GM12891 (cell line): ENCODE measurements at regions not wholly inside any gene's neighbourhood (a gene's known extent, or its start where the extent isn't known, plus 50 kb on each side); places are given as distances from the start of the nearest gene placed in this dataset.

ENCODE experiments used
- DNase-seq: peaks from one replicate; pipeline ENCODE4 v3.0.0; 2011; ENCODE audit warnings: low spot score; ENCODE audit not compliant: insufficient read length
- FAIRE-seq: peaks from 2 replicates; lab custom pipeline; 2011; peaks lifted over from hg19 to GRCh38; lab: Jason Lieb, UNC
- PAX5 ChIP-seq: IDR thresholded peaks from 2 replicates; pipeline ENCODE4 v1.6.1; 2011; ENCODE audit warnings: low read length, moderate library complexity, mild to moderate bottlenecking; ENCODE audit not compliant: insufficient read depth, severe bottlenecking
- POLR2A ChIP-seq: IDR thresholded peaks from 2 replicates; pipeline ENCODE4 v1.6.1; 2011; ENCODE audit warnings: low read depth, low read length, control low read depth
- POLR2AphosphoS5 ChIP-seq: IDR thresholded peaks from 2 replicates; pipeline ENCODE4 v1.6.1; 2011; ENCODE audit warnings: low read depth, low read length, control low read depth
- POU2F2 ChIP-seq: IDR thresholded peaks from 2 replicates; pipeline ENCODE4 v1.6.1; 2011; ENCODE audit warnings: low read depth, mild to moderate bottlenecking, control low read depth, low read length, moderate library complexity
- SPI1 ChIP-seq: IDR thresholded peaks from 2 replicates; pipeline ENCODE4 v1.6.1; 2011; ENCODE audit warnings: low read depth, low read length, control low read depth
- TAF1 ChIP-seq: IDR thresholded peaks from 2 replicates; pipeline ENCODE4 v1.6.1; 2011; ENCODE audit warnings: low read depth, low read length, control low read depth

DNA sequence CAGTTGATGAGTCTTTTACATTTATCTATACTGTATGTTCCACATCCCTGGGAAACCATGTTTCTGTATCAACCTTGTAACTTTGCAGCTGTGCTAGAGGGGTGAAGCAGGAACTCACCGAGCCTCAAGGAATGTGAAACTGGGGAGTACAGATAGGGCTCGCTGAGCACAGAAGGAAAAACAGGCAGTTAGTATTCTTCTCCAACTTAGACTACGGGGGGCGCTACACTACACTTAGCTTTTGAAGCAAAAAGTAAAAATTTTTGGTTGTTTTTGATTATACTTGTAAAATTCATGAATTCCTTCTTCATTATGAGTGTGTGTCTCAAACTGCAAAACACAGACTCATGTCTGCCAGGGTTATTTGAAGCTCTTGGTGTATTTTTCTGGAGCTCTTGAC is 132.7 kb upstream of the RGMA start:
- TF ChIP-seq POLR2A (no peak), TAF1 (no peak), POU2F2 (no peak), PAX5 (no peak), POLR2AphosphoS5 (no peak), SPI1 (no peak)
- no peak for FAIRE-seq
- DNase-seq = no peak

- DNase-seq = no peak
- FAIRE-seq = no peak
- TF ChIP-seq SPI1 = no peak
Observed at GRCh38 chr15:93219859-93220420, 130.9 kb upstream of the RGMA start.

DNA sequence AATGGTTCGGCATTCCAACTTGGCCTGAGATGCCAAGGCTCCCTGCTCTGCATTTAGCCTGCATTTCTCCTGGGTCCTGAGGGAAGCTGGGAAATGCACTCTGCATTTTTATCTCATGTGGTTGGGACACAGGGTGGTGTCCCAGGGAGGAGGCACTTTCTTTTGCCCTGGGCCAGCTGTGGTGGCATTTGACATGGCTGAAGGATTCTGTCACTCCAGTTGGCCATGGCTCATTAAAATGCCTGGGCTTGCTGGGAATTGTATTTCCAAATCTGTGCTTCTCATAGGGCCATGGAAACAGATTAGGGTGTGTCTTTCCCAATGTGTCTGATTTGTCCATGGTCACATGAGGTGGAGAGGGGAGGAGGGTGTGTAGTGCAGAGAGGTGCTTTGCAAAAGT is 128.3 kb upstream of the RGMA start:
- DNase-seq = no peak
- no peak for TF ChIP-seq PAX5
- no peak for TF ChIP-seq SPI1
- no peak for TF ChIP-seq POLR2A
- TF ChIP-seq POU2F2 = no peak
- no peak for TF ChIP-seq TAF1
- no peak for TF ChIP-seq POLR2AphosphoS5
- FAIRE-seq = no peak

DNA sequence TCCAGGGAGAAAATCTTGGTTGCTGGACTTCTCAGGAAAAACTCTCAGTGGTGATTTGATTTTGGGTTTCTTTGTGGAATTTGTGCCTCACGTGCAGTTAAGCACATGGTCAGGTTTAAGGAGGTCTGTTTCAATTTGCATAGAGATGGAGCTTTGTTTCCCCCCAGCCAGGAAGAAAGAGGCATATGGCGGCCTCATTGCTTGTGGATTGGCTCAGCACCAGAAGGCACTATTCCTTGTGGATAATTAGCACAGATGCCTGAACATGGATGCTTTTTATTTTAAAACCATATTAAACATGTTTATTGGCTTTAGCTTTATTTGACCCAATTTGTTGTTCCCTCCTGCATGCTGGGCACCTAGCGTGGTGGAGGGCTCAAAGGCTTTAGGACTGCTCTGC is 125.1 kb upstream of the RGMA start:
- TF ChIP-seq TAF1 (no peak), POU2F2 (no peak), POLR2AphosphoS5 (no peak), POLR2A (no peak), SPI1 (no peak), PAX5 (no peak)
- no peak for FAIRE-seq

DNA sequence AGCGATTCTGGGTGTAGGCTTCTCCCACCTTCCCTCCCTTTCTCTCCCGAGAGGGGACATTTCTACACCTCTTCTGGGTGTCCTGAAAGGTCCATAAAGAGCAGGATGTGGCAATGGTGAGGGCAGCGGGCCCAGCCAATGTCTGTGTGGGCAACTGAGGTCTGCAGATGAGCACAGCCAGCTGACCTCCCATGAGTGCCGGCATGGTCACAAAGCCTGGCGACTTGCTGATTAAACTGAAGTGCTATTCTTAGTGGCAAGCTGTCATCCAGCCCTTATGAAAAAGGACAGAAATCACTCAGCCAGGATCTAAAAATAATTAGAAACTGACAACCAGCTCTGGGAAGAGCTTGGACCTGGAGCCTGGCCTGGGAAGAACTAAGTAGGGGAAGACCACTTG is 124.3 kb upstream of the RGMA start:
- TF ChIP-seq SPI1 = no peak
- TF ChIP-seq POU2F2 = no peak
- no peak for TF ChIP-seq POLR2AphosphoS5
- no peak for TF ChIP-seq POLR2A
- no peak for TF ChIP-seq TAF1
- TF ChIP-seq PAX5 = no peak
- no peak for FAIRE-seq
- no peak for DNase-seq

More for the DNA sequence above, 125.1 kb upstream of the RGMA start:
- DNase-seq = no peak

GRCh38 chr15:93212578-93212977 is 123.6 kb upstream of the RGMA start:
- FAIRE-seq = no peak
- TF ChIP-seq POLR2A = no peak
- no peak for DNase-seq

DNA sequence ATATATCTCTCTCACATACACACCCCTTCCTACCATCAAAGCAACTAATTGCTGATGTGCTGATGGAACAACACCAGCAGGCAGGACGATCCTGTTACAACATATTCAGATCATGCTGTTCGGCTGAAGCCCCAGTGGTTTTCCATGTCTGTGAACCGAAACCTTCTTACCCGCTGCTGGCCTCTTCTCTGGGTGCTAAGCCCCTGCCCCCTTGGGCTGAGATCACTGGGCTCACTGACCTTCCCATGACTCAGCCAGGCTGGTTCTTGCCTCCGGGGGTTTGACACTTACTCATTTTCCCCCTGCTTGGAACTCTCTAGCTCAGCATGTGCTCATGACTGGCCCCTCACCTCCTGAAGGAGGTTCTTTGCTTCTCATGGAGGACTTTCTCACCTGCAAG is 122.0 kb upstream of the RGMA start:
- no peak for DNase-seq
- no peak for TF ChIP-seq SPI1
- TF ChIP-seq TAF1 = no peak
- TF ChIP-seq POLR2AphosphoS5 = no peak
- TF ChIP-seq POLR2A = no peak
- no peak for TF ChIP-seq POU2F2
- TF ChIP-seq PAX5 = no peak
- FAIRE-seq = no peak

DNA sequence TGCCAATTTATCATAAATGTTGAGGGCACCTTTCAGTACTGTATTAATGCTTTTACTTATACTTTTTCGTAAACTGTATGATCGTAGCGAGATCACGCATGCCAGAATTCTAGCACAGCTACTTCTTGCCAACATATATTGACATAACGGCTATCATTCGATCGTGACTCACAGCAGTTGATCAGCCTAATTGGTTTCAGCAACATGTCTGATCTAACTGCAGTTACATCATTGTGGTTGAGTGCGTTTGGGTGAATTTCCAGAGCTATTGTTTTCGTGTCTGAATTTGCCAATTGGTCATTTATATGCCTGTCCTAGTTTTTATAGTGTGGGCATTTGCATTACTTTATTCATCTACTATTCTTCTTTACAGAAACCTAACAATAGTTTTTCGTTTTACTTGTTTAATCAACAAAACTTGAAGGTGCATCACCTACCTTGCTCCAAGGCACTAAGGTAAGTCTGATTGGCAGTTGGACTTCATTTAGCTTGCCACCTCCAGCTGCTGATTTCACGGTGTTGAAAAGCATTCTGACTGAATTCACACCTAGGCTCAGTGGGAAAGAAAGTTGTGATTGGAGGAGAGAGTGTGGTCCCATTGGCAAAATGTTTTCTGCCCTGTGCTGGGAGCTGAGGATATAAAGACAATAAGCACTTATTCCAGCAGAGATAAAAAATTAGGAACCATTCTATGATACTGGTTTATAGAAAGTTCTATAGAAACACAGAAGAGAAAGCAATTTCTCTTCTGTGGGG is 120.9 kb upstream of the RGMA start:
- DNase-seq (no peak), FAIRE-seq (no peak)
- TF ChIP-seq POU2F2 = no peak
- TF ChIP-seq POLR2AphosphoS5 = no peak
- TF ChIP-seq TAF1 = no peak
- no peak for TF ChIP-seq SPI1
- no peak for TF ChIP-seq POLR2A

DNA sequence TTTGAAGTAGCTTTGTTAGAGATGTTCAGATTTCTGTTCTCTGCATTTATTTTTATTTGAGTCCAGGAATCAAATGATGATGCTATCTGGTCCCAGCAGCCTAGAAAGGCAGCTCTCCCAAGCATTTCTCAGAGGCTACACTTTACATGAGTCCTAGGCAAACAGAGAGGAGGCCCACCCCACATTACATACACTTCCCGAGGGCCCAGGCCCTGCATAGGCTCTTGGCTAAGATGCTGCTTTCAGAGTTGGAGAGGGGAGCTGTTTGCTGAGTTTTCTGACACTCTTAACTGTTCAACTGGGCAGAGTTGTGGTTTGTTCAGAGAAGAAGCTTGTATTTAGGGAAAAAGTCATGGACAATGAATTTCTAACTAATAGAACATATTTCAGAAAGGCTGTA is 117.9 kb upstream of the RGMA start:
- no peak for FAIRE-seq
- TF ChIP-seq SPI1 (no peak), POU2F2 (no peak), PAX5 (no peak), TAF1 (no peak), POLR2A (no peak), POLR2AphosphoS5 (no peak)
- DNase-seq = no peak

DNA sequence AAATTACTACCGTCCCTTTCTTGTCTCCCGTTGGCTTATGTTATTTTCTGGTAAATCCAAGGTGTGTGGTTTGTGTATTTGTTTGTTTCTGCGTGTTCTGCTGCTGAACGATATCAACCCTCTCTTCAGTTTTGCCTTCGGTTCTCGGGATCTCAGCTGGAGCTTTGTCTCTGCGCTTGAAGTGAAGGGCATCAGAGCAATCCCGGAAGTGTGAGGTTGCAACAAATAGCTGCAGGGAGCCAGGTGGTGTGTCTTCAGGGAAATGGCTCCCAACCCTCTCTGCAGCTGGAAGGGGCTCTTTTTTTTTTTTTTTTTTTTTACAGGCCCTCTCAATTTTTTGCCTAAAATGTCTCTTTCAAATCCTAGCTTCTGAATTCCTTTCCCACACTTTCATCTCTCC is 116.4 kb upstream of the RGMA start:
- FAIRE-seq = no peak

GRCh38 chr15:93203036-93203435 is 114.0 kb upstream of the RGMA start:
- DNase-seq (no peak), FAIRE-seq (no peak)
- TF ChIP-seq POU2F2 = no peak
- no peak for TF ChIP-seq POLR2A
- TF ChIP-seq SPI1 = no peak
- no peak for TF ChIP-seq TAF1
- no peak for TF ChIP-seq PAX5
- TF ChIP-seq POLR2AphosphoS5 = no peak

More for the DNA sequence above, 116.4 kb upstream of the RGMA start:
- TF ChIP-seq TAF1 (no peak), SPI1 (no peak), POLR2AphosphoS5 (no peak), PAX5 (no peak), POU2F2 (no peak), POLR2A (no peak)
- no peak for DNase-seq
